Liver (tissue), 8 donors: ENCODE measurements at regions not wholly inside any gene's neighbourhood (a gene's known extent, or its start where the extent isn't known, plus 50 kb on each side); places are given as distances from the start of the nearest gene placed in this dataset.
"Not testable (repeated sequence)": the region's sequence is repeated elsewhere in the genome, so short reads cannot be mapped to it uniquely, and the experiment has no call there.

Experiments used
- DNase-seq: peaks from one replicate; pipeline ENCODE4 v3.0.0-alpha.2; 2017; ENCODE audit warnings: low spot score
- H3K27ac ChIP-seq, 2 donors: one replicate each; pipeline ENCODE4 v1.7.0; 2013; ENCODE audit warnings: inconsistent platforms in 2 of 2, low read length in 2 of 2, control low read depth in 1 of 2, low read depth in 1 of 2, mild to moderate bottlenecking in 1 of 2
- H3K27me3 ChIP-seq, 4 donors: one replicate each; pipeline versions ENCODE4 v1.6.1 to v1.7.0; 2013; ENCODE audit warnings: low read length in 3 of 4, inconsistent platforms in 1 of 4, mild to moderate bottlenecking in 1 of 4, moderate library complexity in 1 of 4; ENCODE audit not compliant: control insufficient read depth in 4 of 4, insufficient read depth in 4 of 4
- H3K36me3 ChIP-seq, 4 donors: one replicate each; pipeline versions ENCODE4 v1.6.1 to v1.7.0; 2013; ENCODE audit warnings: low read length in 3 of 4, mild to moderate bottlenecking in 3 of 4, low read depth in 1 of 4, moderate library complexity in 1 of 4; ENCODE audit not compliant: control insufficient read depth in 4 of 4, insufficient read depth in 3 of 4
- H3K4me1 ChIP-seq, 4 donors: one replicate each; pipeline versions ENCODE4 v1.6.1 to v1.7.0; 2013; ENCODE audit warnings: low read length in 3 of 4, mild to moderate bottlenecking in 3 of 4, moderate library complexity in 1 of 4; ENCODE audit not compliant: control insufficient read depth in 4 of 4, insufficient read depth in 4 of 4
- H3K4me3 ChIP-seq, 3 donors: one replicate each; pipeline versions ENCODE4 v1.6.1 to v1.7.0; 2013; ENCODE audit warnings: low read length in 3 of 3, control low read depth in 1 of 3, low read depth in 1 of 3, mild to moderate bottlenecking in 1 of 3
- H3K9ac ChIP-seq, 2 donors: one replicate each; pipeline ENCODE4 v1.7.0; 2013; ENCODE audit warnings: low read length in 2 of 2, mild to moderate bottlenecking in 2 of 2, moderate library complexity in 2 of 2, control low read depth in 1 of 2, low read depth in 1 of 2
- H3K9me3 ChIP-seq, 4 donors: one replicate each; pipeline versions ENCODE4 v1.6.1 to v1.7.0; 2013; ENCODE audit warnings: low read length in 3 of 4; ENCODE audit not compliant: control insufficient read depth in 4 of 4
- ATF3 ChIP-seq: IDR thresholded peaks from 2 replicates; pipeline ENCODE4 v1.6.1; 2016; ENCODE audit warnings: antibody characterized with exemption
- CTCF ChIP-seq: fragments of 150-350 bp; IDR thresholded peaks from 2 replicates; pipeline ENCODE4 v1.5.1; 2017; ENCODE audit warnings: improper control_type of control experiment, low read depth, low read length; ENCODE audit not compliant: missing input control
- FOXA1 ChIP-seq: IDR thresholded peaks from 2 replicates; pipeline ENCODE4 v1.6.1; 2016; ENCODE audit warnings: antibody characterized with exemption
- FOXA2 ChIP-seq: IDR thresholded peaks from 2 replicates; pipeline ENCODE4 v1.6.1; 2016; ENCODE audit warnings: antibody characterized with exemption
- GABPA ChIP-seq, 2 donors: IDR thresholded peaks in 1 of 2; conservative IDR thresholded peaks in 1 of 2; 2 replicates each; pipeline ENCODE4 v1.6.1; 2016; ENCODE audit warnings: antibody characterized with exemption in 2 of 2, mild to moderate bottlenecking in 1 of 2, moderate library complexity in 1 of 2
- HNF4A ChIP-seq, 2 donors: conservative IDR thresholded peaks; 2 replicates each; pipeline ENCODE4 v1.6.1; 2016; ENCODE audit warnings: antibody characterized with exemption in 2 of 2, mild to moderate bottlenecking in 2 of 2
- HNF4G ChIP-seq: IDR thresholded peaks from 2 replicates; pipeline ENCODE4 v1.6.1; 2016; ENCODE audit warnings: antibody characterized with exemption
- JUND ChIP-seq, 2 donors: IDR thresholded peaks; 2 replicates each; pipeline ENCODE4 v1.6.1; 2016; ENCODE audit warnings: antibody characterized with exemption in 2 of 2
- MAX ChIP-seq: IDR thresholded peaks from 2 replicates; pipeline ENCODE4 v1.6.1; 2016; ENCODE audit warnings: antibody characterized with exemption
- NR2F2 ChIP-seq: IDR thresholded peaks from 2 replicates; pipeline ENCODE4 v1.6.1; 2016; ENCODE audit warnings: antibody characterized with exemption
- REST ChIP-seq: IDR thresholded peaks from 2 replicates; pipeline ENCODE4 v1.6.1; 2016; ENCODE audit warnings: antibody characterized with exemption, mild to moderate bottlenecking
- RXRA ChIP-seq, 2 donors: IDR thresholded peaks; 2 replicates each; pipeline ENCODE4 v1.6.1; 2017 to 2018; ENCODE audit warnings: antibody characterized with exemption in 2 of 2, mild to moderate bottlenecking in 1 of 2
- SP1 ChIP-seq: IDR thresholded peaks from 2 replicates; pipeline ENCODE4 v1.6.1; 2018; ENCODE audit warnings: antibody characterized with exemption, mild to moderate bottlenecking
- TAF1 ChIP-seq: conservative IDR thresholded peaks from 2 replicates; pipeline ENCODE4 v1.6.1; 2016; ENCODE audit warnings: antibody characterized with exemption, mild to moderate bottlenecking
- YY1 ChIP-seq: IDR thresholded peaks from 2 replicates; pipeline ENCODE4 v1.6.1; 2016; ENCODE audit warnings: antibody characterized with exemption, mild to moderate bottlenecking
- ZBTB33 ChIP-seq: IDR thresholded peaks from 2 replicates; pipeline ENCODE4 v1.6.1; 2016; ENCODE audit warnings: antibody characterized with exemption
- WGBS: extraction: QIAGEN DNeasy Blood & Tissue Kit; methylation state at CpG from one replicate; pipeline ENCODE4 v1.1.7; 2013; 5-methylcytosine and 5-hydroxymethylcytosine counted together
- donor health status: healthy.
- donor health status: healthy.
- donor health status: healthy.
- donor health status: healthy.
- donor health status: healthy.

GRCh38 chr16:22989598-22989997 is 159.7 kb downstream of the USP31 start (continued):
- TF ChIP-seq CTCF: no peak
- TF ChIP-seq HNF4G: no peak
- TF ChIP-seq MAX: no peak

- WGBS: 82% methylated on average over 2 of the region's 2 CpGs
- Histone ChIP-seq H3K27ac (no peak overlapping the region), H3K4me1 (no peaks in the 10 kb centered on the region), H3K9me3 (peaks cover 2 to 15% (median 11%) of the 10 kb centered on the region in 4 donors), H3K36me3 (no peaks in the 10 kb centered on the region), H3K4me3 (no peak overlapping the region), H3K27me3 (peaks cover 0 to 3% (median 0%) of the 10 kb centered on the region in 4 donors), H3K9ac (no peak overlapping the region)
- TF ChIP-seq FOXA1 (no peak), ATF3 (no peak), HNF4G (no peak), YY1 (no peak), FOXA2 (no peak), SP1 (no peak), REST (no peak), ZBTB33 (no peak), NR2F2 (no peak), CTCF (no peak), GABPA (IDR thresholded peaks at IDR 0.05 in 1 of 2, conservative IDR thresholded peaks at IDR 0.05 in 1 of 2) (no peak), MAX (no peak), RXRA (IDR thresholded peaks at IDR 0.05) (no peak), HNF4A (conservative IDR thresholded peaks at IDR 0.05) (no peak), TAF1 (no peak), JUND (IDR thresholded peaks at IDR 0.05) (no peak)
- DNase-seq: no peak
These were observed 165.6 kb downstream of the USP31 start for GRCh38 chr16:22983614-22984013.

- WGBS: 67% methylated on average over 3 of the region's 3 CpGs
- not testable (repeated sequence) for DNase-seq, H3K4me1 ChIP-seq, H3K4me3 ChIP-seq, H3K27ac ChIP-seq, H3K36me3 ChIP-seq, H3K27me3 ChIP-seq, H3K9ac ChIP-seq
- H3K9me3 ChIP-seq: peaks cover 2 to 15% (median 9%) of the 10 kb centered on the region in 4 donors
These were observed 166.6 kb downstream of the HS3ST2 start for GRCh38 chr16:22980514-22980913.
